Lower leg skin (tissue), 4 donors: ENCODE measurements at regions not wholly inside any gene's neighbourhood (a gene's known extent, or its start where the extent isn't known, plus 50 kb on each side); places are given as distances from the start of the nearest gene placed in this dataset.

Source experiments
- DNase-seq, 2 donors: peaks; one replicate each; pipeline ENCODE4 v3.0.0-alpha.2; 2019; ENCODE audit warnings: low spot score in 2 of 2
- H3K4me3 ChIP-seq: fragments of 200-600 bp; sonication (generic); 2 replicates; pipeline ENCODE4 v1.5.1; 2017; ENCODE audit warnings: mild to moderate bottlenecking, low read depth; ENCODE audit not compliant: poor library complexity, severe bottlenecking
- CTCF ChIP-seq, 3 donors: fragments of 450-650 bp; IDR thresholded peaks; one replicate each; pipeline ENCODE4 v1.5.1; 2016; ENCODE audit warnings: antibody characterized with exemption in 3 of 3, mild to moderate bottlenecking in 3 of 3, moderate library complexity in 2 of 3
- POLR2A ChIP-seq, 2 donors: fragments of 450-650 bp; IDR thresholded peaks; one replicate each; pipeline ENCODE4 v1.6.1; 2016 to 2017; ENCODE audit warnings: antibody characterized with exemption in 2 of 2, mild to moderate bottlenecking in 1 of 2, moderate library complexity in 1 of 2
- WGBS, 2 donors: methylation state at CpG; one replicate each; pipeline ENCODE4 v1.1.5; 2018; 5-methylcytosine and 5-hydroxymethylcytosine counted together
- intact Hi-C: fragments of 100-400 bp; cut with DNase I; formaldehyde crosslinking; loops from one replicate; pipeline ENCODE4 v1.15.0; 2023; ENCODE audit warnings: low total_unique reads

GRCh38 chr3:8273479-8273878 lies 228.1 kb upstream of the LMCD1 start:
- TF ChIP-seq POLR2A (IDR thresholded peaks at IDR 0.05) (no peak), CTCF (IDR thresholded peaks at IDR 0.05) (no peak)
- H3K4me3 ChIP-seq: no peak overlapping the region
- intact Hi-C loops: no loop called here
- WGBS, 2 donors: 91 to 92% methylated on average over 5 of the region's 5 CpGs
- no peak for DNase-seq

- TF ChIP-seq CTCF (IDR thresholded peaks at IDR 0.05): no peak
- TF ChIP-seq POLR2A (IDR thresholded peaks at IDR 0.05): no peak
- DNase-seq: no peak
- H3K4me3 ChIP-seq: no peak overlapping the region
- WGBS, 2 donors: 97% methylated on average over 3 of the region's 3 CpGs
- intact Hi-C loops: no loop called here
Measured at GRCh38 chr3:8276056-8276455, 225.6 kb upstream of the LMCD1 start.

- 56 to 66% methylated on average over 2 of the region's 2 CpGs for WGBS, 2 donors
- DNase-seq: no peak
- intact Hi-C loops: no loop called here
- no peak for TF ChIP-seq POLR2A (IDR thresholded peaks at IDR 0.05)
- no peak for TF ChIP-seq CTCF (IDR thresholded peaks at IDR 0.05)
- no peak overlapping the region for H3K4me3 ChIP-seq
Measured at GRCh38 chr3:8276506-8276905, 225.1 kb upstream of the LMCD1 start.

- 78 to 86% methylated on average over 7 of the region's 7 CpGs for WGBS, 2 donors
- DNase-seq: no peak
- intact Hi-C loops: no loop called here
- TF ChIP-seq CTCF (IDR thresholded peaks at IDR 0.05) (no peak), POLR2A (IDR thresholded peaks at IDR 0.05) (no peak)
- no peak overlapping the region for H3K4me3 ChIP-seq
Measured at GRCh38 chr3:8278448-8278847, 223.2 kb upstream of the LMCD1 start.

DNA sequence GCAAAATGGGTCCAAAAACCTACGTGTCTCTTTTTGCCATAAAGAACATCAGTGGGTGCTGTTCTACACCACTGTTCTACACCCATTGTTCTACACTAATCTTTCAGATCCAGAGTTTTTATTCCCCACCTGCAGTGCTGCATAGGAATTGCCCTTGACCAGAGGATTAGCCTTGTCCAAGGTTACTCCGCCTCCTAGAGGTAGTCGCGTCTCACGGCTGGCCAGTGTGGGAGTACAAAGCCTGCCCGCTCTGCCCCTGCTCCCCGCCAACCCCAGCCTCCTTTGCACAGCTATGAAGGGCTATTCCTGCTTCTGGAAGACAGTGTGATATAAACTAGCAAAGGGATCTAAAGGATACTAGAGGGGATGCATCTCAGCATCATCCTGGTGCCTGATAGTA lies 222.1 kb upstream of the LMCD1 start:
- no peak overlapping the region for H3K4me3 ChIP-seq
- DNase-seq: no peak
- intact Hi-C loops: no loop called here
- TF ChIP-seq CTCF (IDR thresholded peaks at IDR 0.05): no peak
- TF ChIP-seq POLR2A (IDR thresholded peaks at IDR 0.05): no peak
- 81 to 89% methylated on average over 7 of the region's 7 CpGs for WGBS, 2 donors

GRCh38 chr3:8279886-8280550 lies 221.6 kb upstream of the LMCD1 start:
- intact Hi-C loops: no loop called here
- TF ChIP-seq CTCF (IDR thresholded peaks at IDR 0.05) (no peak), POLR2A (IDR thresholded peaks at IDR 0.05) (no peak)
- 58 to 69% methylated on average over 5 of the region's 5 CpGs for WGBS, 2 donors
- DNase-seq: no peak
- no peak overlapping the region for H3K4me3 ChIP-seq
